Activated CD8-positive, alpha-beta T cell treated with anti-CD3 and anti-CD28 coated beads, Interleukin-2, amount 10 ng/mL, durations not matched to agents 7 days and 5 days (primary cell): ENCODE measurements at regions not wholly inside any gene's neighbourhood (a gene's known extent, or its start where the extent isn't known, plus 50 kb on each side); places are given as distances from the start of the nearest gene placed in this dataset.
"Not testable (repeated sequence)": the region's sequence is repeated elsewhere in the genome, so short reads cannot be mapped to it uniquely, and the experiment has no call there.

Source experiments
- ATAC-seq: fragments of 150-1000 bp; cut with Tn5 transposase; one replicate; pipeline ENCODE4 v1.10.0; 2021; ENCODE audit warnings: moderate library complexity
- CTCF ChIA-PET: fragments of 350-600 bp; sonication (Branson Sonifier 250); formaldehyde crosslinking; loops from one replicate; lab custom pipeline; 2021; ENCODE audit warnings: antibody characterized with exemption; lab: Charles Lee
- POLR2A ChIA-PET: fragments of 350-600 bp; sonication (Branson Sonifier 250); formaldehyde crosslinking; loops from one replicate; lab custom pipeline; 2021; ENCODE audit warnings: antibody characterized with exemption; lab: Charles Lee
- DNase-seq: peaks from one replicate; pipeline ENCODE4 v3.0.0-alpha.2; 2020
- H3K27ac Mint-ChIP-seq: one replicate; pipeline ENCODE4 v1.8.0; 2021; ENCODE audit warnings: mild to moderate bottlenecking, mixed read lengths
- H3K27me3 Mint-ChIP-seq: one replicate; pipeline ENCODE4 v1.8.0; 2021; ENCODE audit warnings: low read depth, mixed read lengths
- H3K36me3 Mint-ChIP-seq: one replicate; pipeline ENCODE4 v1.8.0; 2021; ENCODE audit warnings: low read depth, mixed read lengths
- H3K4me1 Mint-ChIP-seq: one replicate; pipeline ENCODE4 v1.8.0; 2021; ENCODE audit warnings: low read depth, mixed read lengths
- H3K4me3 Mint-ChIP-seq: one replicate; pipeline ENCODE4 v1.8.0; 2021; ENCODE audit warnings: mild to moderate bottlenecking, mixed read lengths
- H3K9me3 Mint-ChIP-seq: one replicate; pipeline ENCODE4 v1.8.0; 2022; ENCODE audit warnings: mixed read lengths; ENCODE audit not compliant: insufficient read depth

DNA sequence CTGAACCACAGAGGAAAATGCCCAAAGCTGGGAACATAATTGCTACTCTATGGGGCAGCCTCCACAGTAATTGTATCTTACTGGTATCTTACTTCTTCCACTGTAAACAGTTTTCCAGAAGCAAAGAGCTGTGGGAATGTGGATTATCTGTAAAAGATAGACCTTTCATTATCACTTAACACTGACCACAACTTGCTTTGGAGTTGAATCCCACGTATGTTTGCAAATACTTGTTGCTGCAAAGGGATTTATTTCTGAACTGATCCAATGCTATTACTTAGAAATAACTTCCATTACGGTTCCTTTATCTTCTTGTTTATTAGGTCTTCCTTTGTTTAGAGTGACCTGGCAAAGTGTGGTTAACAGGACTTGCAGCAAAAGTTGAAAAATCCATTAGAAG is 218.1 kb downstream of the KCTD12 start:
- ATAC-seq (no peak), DNase-seq (no peak)
- no peak overlapping the region for H3K4me3 Mint-ChIP-seq
- H3K36me3 Mint-ChIP-seq = no peaks in the 10 kb centered on the region
- H3K27me3 Mint-ChIP-seq = peaks cover 5% of the 10 kb centered on the region
- H3K9me3 Mint-ChIP-seq = no peaks in the 10 kb centered on the region
- CTCF ChIA-PET = interaction anchor here (1.4 to 2.3 kb wide), 3 partner anchors 234 to 312 kb away, joined by 6 to 9 read pairs (median 9); no protein-coding TSS in a partner anchor
- H3K27ac Mint-ChIP-seq = no peak overlapping the region
- H3K4me1 Mint-ChIP-seq = no peaks in the 10 kb centered on the region
- POLR2A ChIA-PET = no interaction called here

DNA sequence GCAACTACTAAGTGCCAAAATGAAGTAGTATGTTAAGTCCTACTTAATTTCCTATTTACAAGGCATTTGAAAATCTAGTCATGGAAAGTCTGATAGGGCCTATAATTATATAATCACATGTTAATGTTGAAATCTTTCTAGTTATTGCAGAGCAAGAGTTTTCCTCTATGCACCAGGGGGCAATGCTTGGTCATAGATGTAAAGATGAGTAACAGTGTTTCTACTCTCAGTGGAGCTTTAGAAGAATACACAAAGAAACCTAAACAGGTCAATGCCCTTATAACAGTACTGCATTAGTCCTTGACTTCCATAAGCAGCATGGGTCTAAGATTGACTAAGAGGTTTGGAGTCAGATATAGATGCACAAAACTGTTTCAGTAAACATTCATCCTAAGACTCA is 218.7 kb downstream of the KCTD12 start:
- H3K4me3 Mint-ChIP-seq = no peak overlapping the region
- no peaks in the 10 kb centered on the region for H3K9me3 Mint-ChIP-seq
- no peaks in the 10 kb centered on the region for H3K4me1 Mint-ChIP-seq
- no peak for ATAC-seq
- POLR2A ChIA-PET = no interaction called here
- H3K27ac Mint-ChIP-seq = no peak overlapping the region
- H3K27me3 Mint-ChIP-seq = peaks cover 7% of the 10 kb centered on the region
- CTCF ChIA-PET = interaction anchor here (1.6 to 2.3 kb wide), 2 partner anchors 234 to 236 kb away, joined by 9 read pairs; no protein-coding TSS in a partner anchor
- DNase-seq = no peak
- no peaks in the 10 kb centered on the region for H3K36me3 Mint-ChIP-seq

DNA sequence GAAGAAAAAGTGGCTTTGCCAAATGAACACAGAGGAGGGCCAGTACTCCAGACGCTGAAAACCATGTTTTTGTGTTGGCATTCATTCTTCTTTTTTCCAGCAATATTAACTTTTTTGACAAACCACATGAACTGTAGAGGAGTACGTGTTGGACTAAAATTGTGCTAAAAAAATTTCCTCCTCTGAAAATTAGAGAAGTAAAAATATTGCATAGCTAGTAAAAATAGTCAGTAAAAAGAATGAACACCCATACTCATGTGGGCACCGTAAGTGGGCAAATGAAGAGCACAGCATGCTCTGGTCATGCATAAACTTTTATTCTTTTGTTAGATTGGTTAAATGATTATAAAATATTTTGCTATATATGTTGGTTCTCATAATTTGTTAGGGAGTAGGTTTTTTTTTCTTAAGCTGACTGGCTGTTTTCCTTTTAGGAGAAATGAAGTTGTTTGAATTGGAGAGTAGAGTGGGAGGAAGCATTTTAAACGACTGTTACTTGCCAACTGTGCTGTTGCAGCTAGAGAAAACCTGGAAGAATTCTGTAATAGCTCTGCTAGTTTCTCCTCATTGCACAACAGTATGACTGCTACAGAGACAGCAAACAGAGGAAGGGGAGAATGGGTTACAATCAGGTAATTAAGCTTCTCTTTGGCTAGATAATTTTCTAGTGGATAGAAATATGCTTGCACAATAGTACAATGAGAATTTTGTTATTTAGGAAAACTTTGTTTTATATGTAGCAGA is 222.4 kb downstream of the KCTD12 start:
- ATAC-seq (no peak), DNase-seq (no peak)
- ChIA-PET CTCF (interaction anchor here (1.3 kb wide), 1 partner anchor 240 kb away, joined by 4 read pairs; no protein-coding TSS in a partner anchor), POLR2A (no interaction called here)
- Mint-ChIP-seq H3K4me3 (no peak overlapping the region), H3K9me3 (no peaks in the 10 kb centered on the region), H3K27me3 (peaks cover 7% of the 10 kb centered on the region), H3K4me1 (no peaks in the 10 kb centered on the region), H3K27ac (no peak overlapping the region), H3K36me3 (no peaks in the 10 kb centered on the region)

DNA sequence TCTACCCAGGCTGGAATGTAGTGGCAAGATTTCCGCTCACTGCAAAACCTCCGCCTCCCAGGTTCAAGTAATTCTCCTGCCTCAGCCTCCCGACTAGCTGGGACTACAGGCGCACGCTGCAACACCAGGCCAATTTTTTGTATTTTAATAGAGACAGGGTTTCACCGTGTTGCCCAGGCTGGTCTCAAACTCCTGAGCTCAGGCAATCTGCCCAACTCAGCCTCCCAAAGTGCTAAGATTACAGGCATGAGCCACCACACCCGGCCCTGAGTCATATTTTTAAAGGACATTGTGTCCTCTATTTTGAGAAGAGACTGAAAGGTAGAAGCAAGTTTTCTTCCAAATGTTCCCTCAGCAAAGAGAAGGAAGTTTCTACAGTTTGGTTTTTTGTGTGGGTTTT is 227.1 kb downstream of the KCTD12 start:
- ATAC-seq, H3K9me3 Mint-ChIP-seq, H3K4me1 Mint-ChIP-seq, POLR2A ChIA-PET, H3K27ac Mint-ChIP-seq, CTCF ChIA-PET, H3K4me3 Mint-ChIP-seq, H3K36me3 Mint-ChIP-seq, DNase-seq, H3K27me3 Mint-ChIP-seq: not testable (repeated sequence)

DNA sequence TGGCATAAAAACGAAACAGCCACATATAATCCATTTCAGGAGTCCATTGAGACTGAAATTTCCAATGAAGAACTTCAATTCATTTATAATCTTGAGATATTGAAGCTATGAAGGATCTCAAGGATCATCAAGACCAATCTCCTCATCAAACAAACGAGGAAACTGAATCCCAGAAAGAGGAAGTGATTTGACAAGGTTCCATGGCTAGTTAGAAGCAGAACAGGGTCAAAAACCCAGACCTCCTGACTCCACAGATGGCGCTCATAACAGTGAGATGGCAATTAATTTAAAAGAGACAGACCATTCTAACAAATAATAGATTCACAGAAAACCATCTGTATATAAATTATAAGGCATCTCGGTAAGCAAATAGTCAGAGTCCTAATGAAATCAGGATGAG is 229.7 kb downstream of the KCTD12 start:
- DNase-seq (no peak), ATAC-seq (no peak)
- CTCF ChIA-PET = no interaction called here
- H3K36me3 Mint-ChIP-seq = no peaks in the 10 kb centered on the region
- no peak overlapping the region for H3K4me3 Mint-ChIP-seq
- H3K27me3 Mint-ChIP-seq = peaks cover 4% of the 10 kb centered on the region
- H3K27ac Mint-ChIP-seq = no peak overlapping the region
- H3K4me1 Mint-ChIP-seq = no peaks in the 10 kb centered on the region
- POLR2A ChIA-PET = no interaction called here
- H3K9me3 Mint-ChIP-seq = no peaks in the 10 kb centered on the region

DNA sequence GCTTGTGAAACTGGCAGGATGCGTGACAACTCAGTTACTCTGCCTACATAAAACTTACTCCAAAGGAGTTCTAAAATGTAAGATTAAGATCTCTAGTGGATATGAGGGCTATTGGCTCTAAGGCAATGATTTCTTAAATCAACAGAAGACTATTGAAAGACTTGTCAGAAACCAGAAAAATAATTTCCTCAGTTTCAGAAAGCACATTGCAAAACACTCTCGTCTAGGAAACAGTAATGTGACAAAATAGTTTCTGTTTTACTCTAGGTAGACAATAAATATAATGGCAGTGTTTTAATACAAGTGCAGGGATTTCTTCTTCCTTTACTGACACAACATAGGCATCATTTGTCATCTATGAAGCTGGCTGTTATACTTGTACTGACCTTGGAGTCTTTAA is 230.1 kb downstream of the KCTD12 start:
- no peak for ATAC-seq
- Mint-ChIP-seq H3K27me3 (peaks cover 4% of the 10 kb centered on the region), H3K4me3 (no peak overlapping the region), H3K27ac (no peak overlapping the region), H3K4me1 (no peaks in the 10 kb centered on the region), H3K36me3 (no peaks in the 10 kb centered on the region), H3K9me3 (no peaks in the 10 kb centered on the region)
- ChIA-PET CTCF (no interaction called here), POLR2A (no interaction called here)
- DNase-seq = no peak

DNA sequence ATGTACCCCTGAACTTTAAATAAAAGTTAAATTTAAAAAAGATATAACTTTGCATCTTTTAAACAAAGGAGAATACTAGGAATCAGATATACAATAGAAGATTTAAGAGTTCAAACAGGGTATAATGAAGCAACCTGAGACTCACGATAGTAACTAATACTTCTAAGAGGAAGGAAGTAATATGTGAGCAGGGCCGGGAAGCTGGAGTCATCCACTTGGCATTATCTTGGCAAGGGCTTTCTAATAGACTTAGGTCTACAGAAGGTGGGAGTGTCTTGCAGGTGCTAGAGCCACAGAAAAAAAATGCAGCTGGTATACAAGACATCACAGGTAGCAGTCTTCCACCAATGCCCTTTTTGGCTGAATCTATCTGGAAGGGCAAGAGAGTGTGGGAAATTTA is 231.9 kb downstream of the KCTD12 start:
- H3K4me1 Mint-ChIP-seq = no peaks in the 10 kb centered on the region
- H3K4me3 Mint-ChIP-seq = no peak overlapping the region

DNA sequence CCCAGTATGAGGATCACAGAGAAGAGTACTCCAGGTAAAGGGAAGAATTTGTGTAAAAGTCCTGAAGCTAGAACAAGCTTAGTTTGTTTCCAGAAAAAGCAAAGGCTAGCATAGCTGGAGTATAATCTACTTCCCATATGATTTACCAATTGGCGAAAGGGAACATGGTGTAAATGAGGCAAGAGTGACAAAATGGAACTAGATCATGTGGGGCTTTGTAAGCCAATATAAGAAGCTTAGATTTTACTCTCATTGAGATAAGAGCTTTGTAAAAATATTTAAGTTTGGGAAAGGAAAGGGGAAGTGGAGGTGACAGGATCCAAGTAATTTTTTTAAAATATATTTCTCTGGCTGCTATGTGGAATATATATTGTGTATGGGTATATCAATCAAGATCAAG is 234.9 kb downstream of the KCTD12 start:
- POLR2A ChIA-PET = no interaction called here
- DNase-seq = no peak
- Mint-ChIP-seq H3K27me3 (peaks cover 8% of the 10 kb centered on the region), H3K4me1 (no peaks in the 10 kb centered on the region), H3K27ac (no peak overlapping the region), H3K36me3 (no peaks in the 10 kb centered on the region), H3K9me3 (no peaks in the 10 kb centered on the region), H3K4me3 (no peak overlapping the region)
- ATAC-seq = no peak
- CTCF ChIA-PET = no interaction called here

More for the DNA sequence above, 231.9 kb downstream of the KCTD12 start:
- ATAC-seq (no peak), DNase-seq (no peak)
- ChIA-PET POLR2A (no interaction called here), CTCF (no interaction called here)
- H3K9me3 Mint-ChIP-seq = no peaks in the 10 kb centered on the region
- no peaks in the 10 kb centered on the region for H3K36me3 Mint-ChIP-seq
- H3K27ac Mint-ChIP-seq = no peak overlapping the region
- H3K27me3 Mint-ChIP-seq = peaks cover 4% of the 10 kb centered on the region

DNA sequence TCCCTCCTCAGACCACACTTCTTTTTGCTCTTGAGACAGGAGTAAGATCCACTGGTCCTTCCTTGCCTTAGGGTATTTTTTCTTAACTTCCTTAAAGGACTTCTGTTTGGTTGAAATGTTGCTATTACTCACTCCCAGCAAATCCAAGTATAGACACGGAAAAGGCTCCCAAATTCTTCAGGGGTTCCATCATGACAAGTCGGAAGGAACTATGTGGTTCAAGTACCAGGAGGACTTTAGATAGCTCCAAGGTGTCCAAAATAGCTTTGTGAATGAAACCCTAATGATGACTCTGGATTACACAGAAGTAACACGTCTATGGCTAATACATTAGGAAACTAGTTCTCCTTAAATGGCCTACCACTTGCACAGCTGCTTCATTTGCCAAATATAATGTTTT is 238.7 kb downstream of the KCTD12 start:
- no peaks in the 10 kb centered on the region for H3K4me1 Mint-ChIP-seq

DNA sequence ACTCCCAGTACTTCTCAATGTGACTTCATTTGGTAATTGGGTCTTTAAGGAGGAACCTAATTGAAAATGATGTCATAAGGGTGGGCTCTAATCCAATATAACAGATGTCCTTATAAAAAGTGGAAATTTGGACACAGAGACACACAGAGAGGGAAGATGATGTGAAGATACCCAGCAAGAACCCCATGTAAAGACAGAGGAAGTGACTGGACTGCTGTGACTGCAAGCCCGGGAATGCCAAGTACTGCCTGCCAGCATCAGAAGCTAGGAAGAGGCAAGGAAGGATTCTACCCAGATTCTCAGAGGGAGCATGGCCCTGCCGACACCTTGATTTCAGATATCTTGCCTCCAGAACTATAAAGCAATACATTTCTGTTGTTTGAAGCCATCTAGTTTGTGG is 239.3 kb downstream of the KCTD12 start:
- H3K36me3 Mint-ChIP-seq = no peaks in the 10 kb centered on the region
- H3K4me3 Mint-ChIP-seq = no peak overlapping the region
- H3K4me1 Mint-ChIP-seq = no peaks in the 10 kb centered on the region
- H3K27ac Mint-ChIP-seq = no peak overlapping the region
- DNase-seq (no peak), ATAC-seq (no peak)
- H3K27me3 Mint-ChIP-seq = peaks cover 4% of the 10 kb centered on the region
- ChIA-PET CTCF (no interaction called here), POLR2A (no interaction called here)
- H3K9me3 Mint-ChIP-seq = no peaks in the 10 kb centered on the region

More for the DNA sequence above, 238.7 kb downstream of the KCTD12 start:
- CTCF ChIA-PET = no interaction called here
- H3K27ac Mint-ChIP-seq = no peak overlapping the region
- ATAC-seq (no peak), DNase-seq (no peak)
- H3K9me3 Mint-ChIP-seq = no peaks in the 10 kb centered on the region
- no peaks in the 10 kb centered on the region for H3K36me3 Mint-ChIP-seq
- no peak overlapping the region for H3K4me3 Mint-ChIP-seq
- peaks cover 4% of the 10 kb centered on the region for H3K27me3 Mint-ChIP-seq
- POLR2A ChIA-PET = no interaction called here

DNA sequence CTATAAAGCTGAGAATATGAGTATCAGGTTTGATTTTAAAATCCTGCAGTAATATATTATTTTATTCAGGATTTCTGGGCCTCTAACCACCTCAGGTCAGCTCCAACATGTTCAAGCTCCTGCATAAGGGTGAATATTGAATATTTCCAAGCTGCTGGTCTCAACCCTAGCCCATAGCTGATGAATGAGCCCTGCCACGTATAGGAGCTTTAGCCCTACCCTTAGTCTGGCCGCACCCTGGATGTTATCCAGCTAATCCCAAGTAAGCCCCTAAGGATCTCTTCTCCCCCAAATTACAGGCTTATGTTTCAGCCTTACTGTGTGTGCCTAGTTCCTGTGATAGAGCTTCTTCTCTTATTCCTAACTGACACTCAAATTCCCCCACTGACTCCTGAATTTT is 240.6 kb downstream of the KCTD12 start:
- Mint-ChIP-seq H3K9me3 (no peaks in the 10 kb centered on the region), H3K27ac (no peak overlapping the region), H3K27me3 (peaks cover 4% of the 10 kb centered on the region), H3K4me3 (no peak overlapping the region), H3K4me1 (no peaks in the 10 kb centered on the region), H3K36me3 (no peaks in the 10 kb centered on the region)
- ChIA-PET CTCF (interaction anchor here (0.6 kb wide), 1 partner anchor 1776 kb away, joined by 3 read pairs; no protein-coding TSS in a partner anchor), POLR2A (no interaction called here)
- ATAC-seq = no peak
- DNase-seq = no peak

DNA sequence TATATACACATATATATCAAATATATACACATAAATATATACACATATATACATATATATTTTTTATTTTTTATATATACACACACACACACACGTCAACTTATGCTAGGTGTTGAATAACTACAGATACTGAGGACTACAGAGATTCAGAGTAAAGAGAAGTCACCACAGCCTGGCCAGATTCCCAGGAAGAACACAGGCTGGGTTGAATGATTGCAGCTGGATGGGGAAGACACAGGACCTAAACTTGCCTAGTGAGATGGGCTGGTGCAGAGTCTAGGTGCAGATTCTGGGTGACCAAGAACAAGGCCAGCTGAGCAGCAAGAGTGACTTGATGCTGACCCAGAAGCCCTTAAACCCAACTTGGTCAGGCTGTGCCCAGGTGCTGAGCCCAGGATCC is 241.3 kb downstream of the KCTD12 start:
- ATAC-seq (no peak), DNase-seq (no peak)
- Mint-ChIP-seq H3K9me3 (no peaks in the 10 kb centered on the region), H3K4me1 (no peaks in the 10 kb centered on the region), H3K36me3 (no peaks in the 10 kb centered on the region), H3K27ac (no peak overlapping the region), H3K27me3 (peaks cover 4% of the 10 kb centered on the region), H3K4me3 (no peak overlapping the region)
- CTCF ChIA-PET = no interaction called here
- POLR2A ChIA-PET = no interaction called here
